Occipital lobe (tissue), 1 donor: ENCODE measurements at regions not wholly inside any gene's neighbourhood (a gene's known extent, or its start where the extent isn't known, plus 50 kb on each side); places are given as distances from the start of the nearest gene placed in this dataset.
"Not testable (repeated sequence)": the region's sequence is repeated elsewhere in the genome, so short reads cannot be mapped to it uniquely, and the experiment has no call there.

Experiments used
- DNase-seq: peaks from one replicate; lab custom pipeline; 2025; lab: John Stamatoyannopoulos, UW

DNA sequence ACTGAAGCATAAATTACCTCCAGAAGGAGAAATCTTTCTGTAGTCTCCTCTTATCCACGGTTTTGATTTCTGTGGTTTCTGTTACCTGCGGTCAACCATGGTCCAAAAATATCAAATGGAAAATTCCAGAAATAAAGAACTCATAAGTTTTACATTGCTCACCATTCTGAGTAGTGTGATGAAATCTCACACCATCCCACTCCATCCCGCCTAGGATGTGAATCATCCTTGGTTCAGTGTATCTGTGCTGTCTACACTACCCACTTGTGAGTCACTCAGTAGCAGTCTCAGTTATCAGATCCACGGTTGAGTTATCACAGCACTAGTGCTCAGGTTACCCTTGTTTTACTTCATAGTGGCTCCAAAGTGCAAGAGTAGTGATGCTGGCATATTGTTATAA is 371.2 kb downstream of the NFIB start:
- peak; percentile 13 for DNase-seq

DNA sequence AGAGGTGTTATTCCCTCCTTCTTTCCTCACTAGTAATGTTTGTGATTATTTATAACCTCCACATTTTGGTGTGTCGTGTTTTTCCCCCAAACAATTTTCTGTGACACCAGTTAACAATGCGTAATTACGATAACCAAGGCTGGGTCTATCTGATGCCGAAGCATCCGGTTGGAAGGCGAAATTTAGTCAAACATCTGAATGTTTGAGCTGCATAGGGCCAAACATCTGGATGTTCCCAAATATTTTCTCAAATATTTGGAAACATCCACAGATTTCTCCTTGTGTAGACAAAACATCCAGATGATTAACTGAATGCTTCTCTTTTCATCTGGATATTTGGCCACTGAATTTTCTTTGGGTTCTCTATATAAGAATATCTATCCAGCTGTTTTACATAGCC is 371.7 kb downstream of the NFIB start:
- no peak for DNase-seq

DNA sequence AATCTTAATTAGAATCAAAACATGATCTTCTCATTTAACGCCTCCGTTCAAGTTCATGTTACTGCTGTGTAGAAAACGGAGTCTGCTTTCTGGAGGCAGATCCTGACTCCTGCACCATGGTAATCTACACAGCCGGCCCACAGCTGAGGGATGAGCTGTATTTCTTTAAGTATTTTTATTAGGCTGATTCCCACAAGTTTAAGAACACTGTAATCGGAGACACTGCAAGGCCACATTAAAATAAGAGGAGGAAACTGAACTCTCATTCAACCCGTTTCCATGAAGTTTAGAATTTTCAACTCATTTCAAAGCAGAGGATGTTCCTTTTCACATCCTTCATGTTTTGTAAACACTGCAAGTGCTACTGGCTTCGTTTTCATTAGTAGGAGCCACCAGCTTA is 372.2 kb downstream of the NFIB start:
- no peak for DNase-seq

DNA sequence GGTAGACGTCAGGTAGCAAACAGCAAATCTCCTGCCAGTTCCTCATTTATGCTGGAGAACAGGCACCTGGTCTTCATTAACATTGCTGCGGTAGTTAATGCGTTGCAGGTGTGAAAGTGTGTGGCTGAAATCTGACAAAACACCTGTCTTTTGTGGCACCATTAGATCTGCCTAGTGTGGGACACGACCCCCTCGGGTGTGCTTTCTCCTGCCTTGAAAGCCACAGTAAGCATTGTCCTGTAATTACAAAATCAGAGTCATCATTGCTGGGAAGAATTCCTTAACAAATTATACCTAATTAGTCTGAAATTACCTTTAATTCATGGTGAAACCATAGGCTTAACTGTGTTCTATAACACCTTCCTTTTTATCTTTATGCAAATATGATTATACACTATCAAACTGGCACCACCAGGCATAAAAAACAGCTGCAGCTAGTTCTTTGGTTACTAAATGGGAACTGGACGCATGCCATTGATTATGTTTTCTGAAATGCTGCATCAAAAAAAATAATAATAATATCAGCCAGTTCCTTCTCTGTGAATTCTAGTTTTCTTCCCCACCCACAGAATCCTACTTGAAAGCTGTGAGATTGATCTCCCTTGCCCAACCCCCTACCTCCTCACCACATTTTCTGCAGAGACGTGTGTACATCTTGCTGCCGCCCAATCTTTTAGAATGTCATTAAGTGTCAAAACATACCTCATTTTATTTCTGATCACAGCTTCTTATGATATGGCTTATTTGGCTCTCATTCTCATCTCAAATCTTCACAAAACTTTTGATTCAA is 374.0 kb downstream of the NFIB start:
- DNase-seq = no peak

DNA sequence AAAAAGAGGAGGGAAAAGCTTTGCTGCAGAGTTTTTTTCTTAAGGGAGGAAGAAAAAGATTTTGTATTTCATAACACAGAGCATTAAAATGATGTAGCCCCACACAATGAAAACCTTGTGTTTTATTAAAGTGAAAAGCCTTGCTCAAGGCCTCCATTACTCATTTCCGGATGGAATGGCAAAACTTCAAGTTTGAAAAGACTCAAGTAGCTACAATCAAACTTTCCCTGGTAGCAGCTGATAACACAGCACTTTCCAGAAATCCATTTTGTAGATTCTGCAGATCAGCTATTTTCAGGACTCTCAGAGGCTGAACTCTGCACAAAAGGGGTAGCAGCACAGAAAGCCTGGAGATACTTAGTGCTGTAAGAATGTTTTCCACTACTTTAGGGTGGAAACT is 374.8 kb downstream of the NFIB start:
- no peak for DNase-seq

DNA sequence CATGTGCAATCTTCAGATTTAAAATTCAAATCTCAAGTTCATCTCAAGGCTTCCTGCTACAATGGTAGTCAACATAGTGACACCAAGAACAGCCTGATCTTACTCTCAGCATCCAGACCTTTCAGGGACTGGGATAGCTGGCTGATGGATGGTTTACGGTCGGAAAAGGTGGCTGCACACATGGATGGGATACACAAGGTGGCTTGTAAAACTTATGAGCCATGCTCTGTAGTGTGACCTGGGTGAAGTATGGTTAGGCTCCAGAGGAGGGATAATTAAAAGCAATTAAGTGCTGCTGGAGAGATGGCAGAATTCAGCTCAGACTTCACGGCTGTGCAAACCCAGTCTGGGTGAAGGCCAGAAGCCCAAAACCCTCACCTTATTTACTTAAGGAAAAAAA is 379.5 kb downstream of the NFIB start:
- DNase-seq = no peak

DNA sequence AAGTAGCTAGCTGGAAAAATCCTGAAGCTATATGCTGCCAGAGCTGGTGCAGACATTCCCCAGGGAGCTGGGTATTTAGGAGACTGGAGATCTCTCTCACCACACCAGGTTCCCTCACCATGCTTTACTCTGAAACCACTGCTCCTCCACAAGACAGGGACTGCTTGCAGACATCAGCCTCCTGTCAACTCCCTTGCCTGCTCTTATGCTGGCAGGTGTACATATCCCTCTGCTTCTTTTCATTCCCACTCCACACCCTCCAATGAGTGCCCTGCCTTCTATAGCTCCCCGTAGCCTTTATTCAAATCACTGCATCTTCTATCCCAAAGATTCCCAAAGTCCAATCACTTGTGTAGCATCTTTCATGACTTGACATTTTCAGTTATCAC is 380.7 kb downstream of the NFIB start:
- no peak for DNase-seq

DNA sequence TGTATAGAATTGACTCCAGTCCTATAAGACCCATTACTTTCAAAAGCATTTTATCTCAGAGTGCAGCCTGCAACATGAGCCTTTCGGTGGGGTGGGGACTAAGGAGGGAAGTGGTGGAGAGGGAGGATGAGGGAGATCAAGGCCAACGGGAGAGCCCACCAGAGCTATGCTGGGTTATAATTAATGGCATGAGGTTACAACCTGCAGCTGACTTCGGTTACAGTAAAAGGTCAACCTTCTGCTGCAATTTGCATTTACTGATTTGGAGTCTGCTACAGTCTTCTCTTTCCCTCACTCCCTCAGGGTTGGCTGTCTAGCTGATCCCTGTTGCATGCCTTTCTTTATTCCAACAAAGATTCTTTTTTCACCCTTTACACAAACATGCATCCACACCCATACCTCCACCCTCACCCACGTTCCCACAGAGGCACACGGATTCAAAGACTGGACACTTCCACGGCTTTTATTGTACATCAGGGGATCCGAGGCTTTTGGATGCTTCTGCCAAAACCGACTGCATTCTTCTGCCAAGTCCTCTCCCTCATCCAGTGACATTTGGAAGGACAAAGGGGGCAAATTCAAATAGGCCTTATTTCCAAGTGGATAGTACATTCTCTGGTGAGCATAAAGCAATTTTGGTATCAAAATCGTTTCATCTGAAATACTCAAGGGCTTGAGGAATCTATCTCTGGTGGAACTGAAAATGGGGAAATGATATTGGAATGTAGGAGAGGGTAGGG is 381.2 kb downstream of the NFIB start:
- no peak for DNase-seq

DNA sequence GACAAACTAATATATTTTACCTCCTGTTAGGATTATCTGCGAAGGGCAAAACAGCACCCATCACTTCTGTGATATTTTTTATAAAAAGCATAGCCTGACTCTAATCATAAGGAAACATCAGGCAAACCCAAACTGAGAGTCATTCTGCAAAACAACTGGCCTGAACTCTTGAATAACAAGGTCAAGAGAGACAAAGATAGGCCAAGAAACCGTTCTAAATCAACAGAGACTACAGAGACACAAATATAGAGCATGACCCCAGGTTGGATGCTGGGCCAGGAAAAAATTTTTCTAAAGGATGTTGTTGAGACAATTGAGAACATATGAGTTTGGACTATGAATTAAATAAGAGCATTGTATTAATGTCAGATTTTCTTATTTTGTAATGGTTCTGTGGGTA is 384.9 kb downstream of the NFIB start:
- no peak for DNase-seq

DNA sequence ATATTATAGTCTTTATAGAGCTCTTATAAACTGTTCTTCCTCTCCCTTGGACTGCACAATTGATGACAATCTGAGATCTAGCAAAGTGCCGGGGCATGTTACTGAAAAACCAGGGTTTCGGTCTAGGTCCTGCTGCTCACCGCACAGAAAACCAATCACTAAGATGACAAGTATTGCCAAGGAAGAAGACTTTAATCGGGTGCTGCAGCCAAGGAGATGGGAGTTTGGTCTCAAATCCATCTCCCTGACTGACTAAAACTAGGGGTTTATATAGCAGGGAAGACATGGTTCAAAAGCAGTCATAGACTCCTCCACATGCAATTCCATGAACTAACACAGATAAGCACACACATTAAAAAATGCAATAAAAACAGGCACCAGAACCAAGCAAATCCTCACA is 390.6 kb downstream of the NFIB start:
- DNase-seq = no peak

DNA sequence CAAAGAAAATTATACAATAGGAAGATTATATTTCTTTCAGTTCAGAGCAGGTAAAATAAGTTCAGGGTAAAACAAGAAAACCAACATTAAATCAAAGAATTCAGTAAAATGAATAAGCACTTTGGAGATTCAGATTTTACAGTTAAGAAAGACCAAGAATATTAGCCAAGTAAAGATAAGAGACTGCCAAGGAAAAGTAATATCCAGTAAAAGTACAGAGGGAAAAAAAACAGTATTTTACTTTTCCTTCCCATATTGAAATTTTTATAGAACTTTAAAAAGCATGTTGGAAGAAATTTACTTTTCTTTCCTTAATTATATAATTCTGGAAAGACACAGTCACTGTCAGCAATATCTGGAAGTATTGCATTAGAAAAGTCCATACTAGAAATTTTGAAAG is 393.4 kb downstream of the NFIB start:
- DNase-seq = no peak

DNA sequence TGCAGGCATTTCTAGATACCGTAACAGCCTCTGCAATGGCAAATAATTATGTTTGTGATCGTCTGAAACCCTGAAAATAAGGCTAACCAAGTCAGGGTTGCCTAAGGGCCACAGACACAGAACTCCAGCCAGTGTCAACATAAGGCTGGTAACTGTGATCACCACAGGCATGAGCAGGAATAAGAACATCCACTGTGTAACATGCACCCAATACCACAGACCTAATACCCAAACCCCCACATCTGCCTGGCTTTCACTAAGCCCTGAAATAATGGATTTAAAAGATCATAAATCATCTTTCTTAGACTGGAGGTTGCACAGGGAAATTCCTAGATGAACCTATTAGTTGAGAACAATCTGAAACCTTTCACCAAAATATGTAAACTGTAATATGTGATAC is 394.5 kb downstream of the NFIB start:
- DNase-seq = no peak

DNA sequence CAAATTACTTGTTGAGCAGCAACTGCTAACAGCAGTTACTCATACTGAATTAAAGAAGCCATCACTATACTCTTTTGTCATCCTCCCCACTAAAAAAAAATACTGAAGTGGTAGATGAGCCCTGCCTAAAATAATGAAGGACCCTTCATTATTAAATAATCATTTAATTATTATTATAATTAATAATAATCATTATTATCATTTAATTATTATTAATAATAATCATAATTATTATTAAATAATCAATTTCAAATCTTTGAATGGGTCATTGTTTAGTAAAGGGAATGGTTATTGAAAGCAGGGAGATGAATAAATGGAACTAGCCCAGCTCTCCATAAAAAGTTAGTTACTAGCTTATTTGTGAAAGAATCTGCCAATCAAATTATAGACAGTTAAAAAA is 396.4 kb downstream of the NFIB start:
- no peak for DNase-seq

DNA sequence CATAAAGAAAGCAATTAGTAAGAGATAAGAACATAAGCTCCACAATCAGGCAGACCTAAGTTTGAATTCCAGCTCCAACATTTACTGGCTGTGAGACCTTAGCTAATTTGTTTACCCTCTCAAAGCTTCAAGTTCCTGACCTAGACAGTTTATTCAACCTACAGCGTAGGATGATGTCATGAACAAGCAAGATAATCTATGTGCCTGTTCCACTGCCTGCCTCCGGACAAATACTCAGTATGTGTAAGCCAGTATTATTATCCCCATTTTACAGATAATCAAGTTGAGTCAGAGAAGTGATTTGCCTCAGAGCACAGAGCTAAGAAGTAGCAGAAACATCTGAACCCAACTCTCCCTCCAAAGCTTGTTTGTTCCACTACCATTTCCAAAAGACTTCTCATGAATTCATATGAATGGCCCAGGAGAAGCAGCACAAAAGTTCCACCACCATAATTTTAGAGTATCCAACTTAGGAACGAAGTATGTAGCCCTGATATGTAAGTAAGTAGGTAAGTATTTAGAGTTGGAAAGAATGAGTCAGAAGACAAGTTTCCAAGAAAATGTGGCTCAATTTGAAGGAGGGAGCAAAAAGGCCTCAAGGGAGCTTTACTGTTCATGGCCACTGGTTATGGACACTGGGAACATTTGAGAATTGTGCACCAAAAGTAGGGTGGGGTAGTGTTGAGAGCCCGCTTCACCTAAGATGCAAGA is 398.2 kb downstream of the NFIB start:
- no peak for DNase-seq

DNA sequence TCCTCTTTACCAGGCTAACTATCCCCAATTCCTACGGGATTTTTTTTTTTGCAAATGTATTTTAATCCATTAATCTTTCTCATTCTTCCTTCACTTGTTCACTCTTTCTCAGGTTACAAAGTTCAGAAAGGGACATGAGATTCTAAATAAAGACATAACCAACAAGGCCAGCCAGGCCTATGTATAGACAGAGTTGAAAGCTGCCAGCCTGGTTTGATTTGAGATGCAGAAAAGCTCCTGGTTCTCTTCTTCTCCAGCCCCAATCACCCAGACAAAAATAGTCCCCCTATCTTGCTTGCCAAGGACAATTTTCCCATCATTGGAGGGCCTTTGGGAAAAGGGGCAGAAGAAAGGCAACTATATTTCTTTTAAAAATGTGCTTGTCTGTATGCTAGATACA is 398.8 kb downstream of the NFIB start:
- DNase-seq = no peak

DNA sequence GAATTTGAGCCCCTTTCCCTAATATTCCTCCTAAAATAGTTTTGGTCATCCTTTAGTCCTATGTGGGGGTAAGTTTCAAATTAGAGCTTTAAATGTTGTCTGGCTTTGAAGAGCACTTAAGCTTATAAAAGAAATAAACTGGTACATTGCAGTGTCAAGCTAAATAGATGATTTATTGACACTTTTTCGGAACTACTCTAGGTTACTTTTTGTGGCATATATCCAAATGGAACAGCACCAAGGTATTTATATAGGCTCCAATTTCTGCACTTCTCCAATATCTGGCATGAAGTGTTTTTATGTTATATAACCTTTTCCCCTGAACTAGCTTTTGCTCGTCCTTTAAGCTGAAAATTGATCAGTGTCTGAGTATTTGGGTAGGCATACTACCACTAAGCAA is 402.5 kb downstream of the NFIB start:
- DNase-seq = no peak

DNA sequence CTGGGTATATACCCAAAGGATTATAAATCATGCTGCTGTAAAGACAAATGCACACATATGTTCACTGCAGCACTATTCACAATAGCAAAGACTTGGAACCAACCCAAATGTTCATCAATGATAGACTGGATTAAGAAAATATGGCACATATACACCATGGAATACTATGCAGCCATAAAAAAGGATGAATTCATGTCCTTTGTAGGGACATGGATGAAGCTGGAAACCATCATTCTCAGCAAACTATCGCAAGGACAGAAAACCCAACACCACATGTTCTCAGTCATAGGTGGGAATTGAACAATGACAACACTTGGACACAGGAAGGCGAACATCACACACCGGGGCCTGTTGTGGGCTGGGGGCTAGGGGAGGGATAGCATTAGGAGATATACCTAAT is 406.1 kb downstream of the NFIB start:
- not testable (repeated sequence) for DNase-seq

DNA sequence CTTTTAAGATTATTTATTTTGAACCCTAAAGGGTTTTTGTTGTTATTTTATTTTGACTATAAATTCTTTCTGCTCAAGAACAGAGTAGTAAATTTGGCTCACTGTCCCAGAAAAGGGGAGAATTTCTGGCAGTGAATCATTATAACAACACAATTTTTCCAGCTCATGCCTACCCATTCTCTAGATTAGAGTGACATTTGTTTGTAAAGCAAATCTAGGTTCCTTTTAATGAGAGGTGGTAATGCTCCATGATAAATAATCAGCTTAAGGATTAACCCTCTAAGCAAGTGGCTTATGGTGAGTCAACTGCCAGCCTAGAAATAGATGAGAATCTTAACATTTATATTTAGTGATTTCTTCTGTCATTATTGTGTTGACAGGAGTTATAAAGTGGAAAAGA is 409.2 kb downstream of the NFIB start:
- DNase-seq = no peak

DNA sequence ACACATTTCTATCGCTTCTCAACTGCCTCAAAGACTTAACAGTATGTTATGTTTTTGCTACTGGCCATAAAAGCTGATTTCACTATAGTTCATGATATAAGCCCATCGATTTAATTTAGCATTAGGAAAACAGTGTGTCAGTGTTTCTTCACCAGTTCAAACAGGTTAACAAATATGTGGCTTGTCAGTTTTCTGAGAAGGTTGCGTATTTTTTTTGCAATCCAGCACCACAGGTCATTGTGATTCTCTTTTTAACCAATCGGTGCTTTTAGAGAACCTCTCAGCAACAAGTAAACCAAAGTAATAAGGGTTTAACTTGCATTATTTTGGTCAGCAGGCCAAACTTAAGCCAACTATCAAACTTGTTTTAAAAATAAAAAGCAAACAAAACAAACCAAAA is 409.6 kb downstream of the NFIB start:
- no peak for DNase-seq

DNA sequence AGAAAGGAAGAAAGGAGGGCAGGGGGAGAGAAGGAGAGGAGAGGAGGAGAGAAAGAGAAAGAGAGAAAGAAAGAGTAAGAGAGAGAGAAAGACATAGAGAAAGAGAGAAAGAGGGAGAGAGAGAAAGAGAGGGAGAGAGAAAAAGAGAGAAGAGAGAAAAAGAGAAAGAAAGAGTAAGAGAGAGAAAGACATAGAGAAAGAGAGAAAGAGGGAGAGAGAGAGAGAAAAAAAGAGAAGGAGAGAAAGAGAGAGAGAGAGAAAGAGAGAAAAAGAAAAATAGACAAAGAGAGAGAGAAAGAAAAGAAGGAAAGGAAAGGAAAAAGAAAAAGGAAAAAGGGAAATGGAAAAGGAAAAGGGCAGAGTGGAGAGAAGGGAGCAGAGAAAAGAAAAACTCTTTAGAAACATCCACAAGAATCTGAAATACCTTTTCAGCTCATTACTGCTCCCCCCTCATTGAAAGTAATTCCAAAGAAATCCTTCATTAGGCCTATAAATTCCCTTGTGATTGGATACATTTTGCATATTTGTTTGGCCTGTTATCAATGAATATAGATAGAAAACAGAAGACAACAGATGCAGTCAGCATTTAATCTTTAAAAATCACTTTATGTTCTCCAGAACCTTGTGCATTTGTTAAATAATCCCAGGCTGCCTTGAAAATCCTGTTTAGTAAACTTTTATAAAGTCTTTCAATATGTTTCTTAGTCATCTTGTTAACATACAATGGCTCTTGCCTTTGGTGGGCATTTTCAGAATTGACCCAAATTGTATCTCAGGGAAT is 411.5 kb downstream of the NFIB start:
- no peak for DNase-seq

DNA sequence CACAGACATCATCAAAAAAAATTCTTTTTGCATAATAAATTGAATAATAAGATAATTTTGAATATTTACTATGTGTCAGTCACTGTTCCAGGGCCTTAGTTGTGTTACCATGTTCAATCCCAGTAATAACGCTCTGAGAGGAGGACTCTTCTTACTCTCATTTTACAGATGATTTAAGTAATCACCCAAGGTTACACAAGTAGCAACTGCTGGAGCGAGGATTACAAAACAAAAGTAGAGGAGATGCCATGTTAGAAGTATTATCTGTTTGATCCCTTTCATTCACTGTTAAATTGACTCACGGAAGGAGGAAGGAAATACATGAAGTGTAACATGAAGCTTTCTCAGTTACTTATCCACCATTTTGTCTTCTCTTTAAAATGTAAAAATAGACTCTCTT is 412.8 kb downstream of the NFIB start:
- no peak for DNase-seq

DNA sequence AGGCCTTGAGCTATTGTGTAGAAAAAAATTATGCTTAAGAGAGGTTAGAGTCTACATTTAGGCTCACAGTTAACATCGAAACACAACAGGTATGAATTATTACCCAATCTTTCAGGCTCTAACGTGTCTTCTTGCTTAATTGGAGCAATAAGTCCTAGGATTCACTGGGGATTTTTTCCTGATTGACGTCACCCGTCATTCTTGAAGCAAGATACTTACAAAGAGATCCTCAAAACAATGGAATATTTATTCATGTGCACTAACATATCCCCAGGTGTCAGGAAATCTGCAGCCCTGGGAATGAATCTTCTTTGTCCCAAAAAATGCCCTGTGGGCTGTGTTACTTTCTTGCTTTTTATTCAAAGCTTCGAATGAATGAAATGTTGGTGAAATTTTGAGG is 413.5 kb downstream of the NFIB start:
- DNase-seq = no peak
